ENCODE measurements at regions not wholly inside any gene's neighbourhood (a gene's known extent, or its start where the extent isn't known, plus 50 kb on each side); places are given as distances from the start of the nearest gene placed in this dataset.

GRCh38 chr2:67565262-67565661 is 168.1 kb downstream of the ETAA1 start:
- TF ChIP-seq CTCF (conservative IDR thresholded peaks at IDR 0.05; ENCODE audit: low read depth in 2 of 2) (no peak), EZH2phosphoT487 (IDR thresholded peaks at IDR 0.05; ENCODE audit: unreplicated experiment) (no peak), POLR2AphosphoS5 (IDR thresholded peaks at IDR 0.05; ENCODE audit: low read depth) (no peak), JUNB (IDR thresholded peaks at IDR 0.05; ENCODE audit: unreplicated experiment) (no peak), EZH2 (IDR thresholded peaks at IDR 0.05; ENCODE audit: low read depth, unreplicated experiment) (no peak)
